HG02938 (cell line): ENCODE measurements at regions not wholly inside any gene's neighbourhood (a gene's known extent, or its start where the extent isn't known, plus 50 kb on each side); places are given as distances from the start of the nearest gene placed in this dataset.
"Not testable (repeated sequence)": the region's sequence is repeated elsewhere in the genome, so short reads cannot be mapped to it uniquely, and the experiment has no call there.

Experiments
- ATAC-seq: cut with Tn5 transposase; IDR thresholded peaks from one replicate; pipeline ENCODE4 v1.9.1; 2021; ENCODE audit warnings: mild to moderate bottlenecking, moderate library complexity; ENCODE audit not compliant: unreplicated experiment

GRCh38 chr6:128739112-128739511 lies 143.8 kb upstream of the LAMA2 start:
- no peak for ATAC-seq

- ATAC-seq = peak; percentile 65
Measured at GRCh38 chr6:128738112-128738511, 144.8 kb upstream of the LAMA2 start.

- ATAC-seq = no peak
Measured at GRCh38 chr6:128736780-128737179, 146.2 kb upstream of the LAMA2 start.

GRCh38 chr6:128731249-128732165 lies 151.4 kb upstream of the LAMA2 start:
- peak; percentile 74 for ATAC-seq

- ATAC-seq = no peak
Measured at GRCh38 chr6:128727500-128727899, 155.4 kb upstream of the LAMA2 start.

GRCh38 chr6:128725271-128726233 lies 157.4 kb upstream of the LAMA2 start:
- ATAC-seq = no peak

GRCh38 chr6:128724738-128725137 lies 158.2 kb upstream of the LAMA2 start:
- no peak for ATAC-seq

- no peak for ATAC-seq
Measured at GRCh38 chr6:128723667-128724066, 159.3 kb upstream of the LAMA2 start.

- no peak for ATAC-seq
Measured at GRCh38 chr6:128720891-128721290, 162.0 kb upstream of the LAMA2 start.

- no peak for ATAC-seq
Measured at GRCh38 chr6:128719786-128720185, 163.2 kb upstream of the LAMA2 start.

- ATAC-seq = no peak
Measured at GRCh38 chr6:128713461-128713860, 169.5 kb upstream of the LAMA2 start.

- ATAC-seq = no peak
Measured at GRCh38 chr6:128712898-128713297, 170.0 kb upstream of the LAMA2 start.

- no peak for ATAC-seq
Measured at GRCh38 chr6:128711149-128711548, 171.8 kb upstream of the LAMA2 start.

- no peak for ATAC-seq
Measured at GRCh38 chr6:128710315-128710714, 172.6 kb upstream of the LAMA2 start.

- no peak for ATAC-seq
Measured at GRCh38 chr6:128704601-128705000, 178.3 kb upstream of the LAMA2 start.

GRCh38 chr6:128703794-128704193 lies 179.1 kb upstream of the LAMA2 start:
- ATAC-seq = not testable (repeated sequence)

GRCh38 chr6:128696691-128697689 lies 176.6 kb upstream of the PTPRK start:
- no peak for ATAC-seq

- ATAC-seq = peak; percentile 97
Measured at GRCh38 chr6:128694303-128695009, 174.1 kb upstream of the PTPRK start.

- no peak for ATAC-seq
Measured at GRCh38 chr6:128690063-128690462, 169.7 kb upstream of the PTPRK start.

- peak; percentile 67 for ATAC-seq
Measured at GRCh38 chr6:128686084-128686483, 165.7 kb upstream of the PTPRK start.
